ENCODE measurements at regions not wholly inside any gene's neighbourhood (a gene's known extent, or its start where the extent isn't known, plus 50 kb on each side); places are given as distances from the start of the nearest gene placed in this dataset.

DNA sequence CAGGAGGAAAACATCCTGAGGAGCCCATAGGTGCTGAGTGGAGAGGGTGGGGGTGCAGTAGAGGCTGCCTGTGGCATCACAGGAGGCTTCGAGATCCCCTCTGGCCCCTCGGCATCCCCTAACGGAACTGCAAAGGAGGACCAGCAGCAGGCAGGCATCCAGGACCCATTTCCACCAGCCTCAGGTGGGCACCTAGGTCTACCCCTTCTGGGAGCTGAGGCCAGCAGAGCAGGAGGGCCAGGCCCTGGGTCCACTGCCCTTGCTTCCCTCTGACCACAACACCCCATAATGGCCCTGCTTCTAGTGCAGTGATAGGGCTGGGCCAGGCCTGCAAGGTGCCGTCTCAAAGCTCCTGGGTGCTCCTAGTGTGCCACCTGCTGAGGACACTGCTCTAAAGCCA, 723.0 kb downstream of the PTPRU start:
- peaks cover 3% of the 10 kb centered on the region for H3K9me3 ChIP-seq (ENCODE audit: severe bottlenecking)
- H3K27me3 ChIP-seq (ENCODE audit: insufficient read depth, low read depth, severe bottlenecking) = no peaks in the 10 kb centered on the region
- no peak overlapping the region for H3K4me3 ChIP-seq (ENCODE audit: low read depth, low read length)
- H3K36me3 ChIP-seq = no peaks in the 10 kb centered on the region
- DNase-seq = no peak
- TF ChIP-seq, protein P1, sequence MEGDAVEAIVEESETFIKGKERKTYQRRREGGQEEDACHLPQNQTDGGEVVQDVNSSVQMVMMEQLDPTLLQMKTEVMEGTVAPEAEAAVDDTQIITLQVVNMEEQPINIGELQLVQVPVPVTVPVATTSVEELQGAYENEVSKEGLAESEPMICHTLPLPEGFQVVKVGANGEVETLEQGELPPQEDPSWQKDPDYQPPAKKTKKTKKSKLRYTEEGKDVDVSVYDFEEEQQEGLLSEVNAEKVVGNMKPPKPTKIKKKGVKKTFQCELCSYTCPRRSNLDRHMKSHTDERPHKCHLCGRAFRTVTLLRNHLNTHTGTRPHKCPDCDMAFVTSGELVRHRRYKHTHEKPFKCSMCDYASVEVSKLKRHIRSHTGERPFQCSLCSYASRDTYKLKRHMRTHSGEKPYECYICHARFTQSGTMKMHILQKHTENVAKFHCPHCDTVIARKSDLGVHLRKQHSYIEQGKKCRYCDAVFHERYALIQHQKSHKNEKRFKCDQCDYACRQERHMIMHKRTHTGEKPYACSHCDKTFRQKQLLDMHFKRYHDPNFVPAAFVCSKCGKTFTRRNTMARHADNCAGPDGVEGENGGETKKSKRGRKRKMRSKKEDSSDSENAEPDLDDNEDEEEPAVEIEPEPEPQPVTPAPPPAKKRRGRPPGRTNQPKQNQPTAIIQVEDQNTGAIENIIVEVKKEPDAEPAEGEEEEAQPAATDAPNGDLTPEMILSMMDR (IDR thresholded peaks at IDR 0.05; ENCODE audit: low read depth, low read length) = no peak
- no peak overlapping the region for H3K27ac ChIP-seq

DNA sequence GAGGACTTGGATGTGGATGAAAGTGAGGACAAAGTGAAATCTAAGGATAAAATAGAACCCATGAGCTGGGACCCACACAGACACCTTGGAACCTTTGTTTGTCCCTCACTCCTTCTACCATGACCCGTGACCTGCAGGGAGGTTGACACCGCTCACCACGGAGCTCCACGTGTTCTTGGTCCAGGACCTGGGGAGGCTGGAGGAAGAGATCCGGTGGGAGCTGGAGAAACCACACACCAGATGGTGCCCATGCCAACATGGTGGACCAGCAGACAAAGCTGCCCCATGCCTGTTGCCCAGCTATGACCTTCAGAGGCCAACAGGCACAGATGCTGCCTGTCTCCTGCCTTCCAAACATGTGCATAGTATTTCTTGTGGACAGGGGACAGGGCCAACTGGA, 721.9 kb downstream of the PTPRU start:
- Histone ChIP-seq H3K27ac (no peak overlapping the region), H3K4me3 (ENCODE audit: low read depth, low read length) (no peak overlapping the region), H3K27me3 (ENCODE audit: insufficient read depth, low read depth, severe bottlenecking) (no peaks in the 10 kb centered on the region), H3K36me3 (no peaks in the 10 kb centered on the region), H3K9me3 (ENCODE audit: severe bottlenecking) (peaks cover 3% of the 10 kb centered on the region)
- TF ChIP-seq, protein P1 (IDR thresholded peaks at IDR 0.05; ENCODE audit: low read depth, low read length) = no peak
- no peak for DNase-seq

DNA sequence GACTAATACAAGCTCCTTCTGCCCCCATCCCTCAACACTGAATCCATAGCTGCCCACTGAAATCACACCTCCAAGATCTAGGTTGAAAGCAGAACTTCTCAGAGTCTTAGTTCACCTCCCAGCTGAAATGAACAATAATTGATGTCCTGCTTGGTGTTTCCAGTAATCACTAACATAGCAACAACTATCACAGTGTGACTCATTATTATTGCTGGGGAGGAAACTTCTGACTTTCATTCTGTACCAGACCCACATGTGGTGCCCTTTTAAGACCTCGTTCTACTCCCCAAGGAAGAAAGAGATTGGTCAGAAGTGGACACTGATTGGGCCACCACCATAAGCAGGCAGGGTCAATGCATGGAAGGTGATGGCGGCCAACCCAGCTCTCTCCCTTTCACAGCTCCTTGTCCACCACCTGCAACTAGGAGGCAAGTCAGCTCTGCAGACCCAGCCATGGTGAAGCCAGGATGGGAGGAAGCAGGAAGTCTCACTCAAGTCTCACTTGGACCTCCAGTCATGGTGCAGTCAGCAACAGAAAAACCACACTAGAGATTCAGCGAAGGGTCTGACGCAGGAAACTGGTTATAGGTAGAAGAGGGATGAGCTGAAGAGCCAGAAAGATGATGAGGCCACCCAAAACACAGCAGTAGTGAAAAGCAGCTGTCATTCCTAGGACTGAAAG, 720.2 kb downstream of the PTPRU start:
- peaks cover 3% of the 10 kb centered on the region for H3K9me3 ChIP-seq (ENCODE audit: severe bottlenecking)
- no peaks in the 10 kb centered on the region for H3K27me3 ChIP-seq (ENCODE audit: insufficient read depth, low read depth, severe bottlenecking)
- DNase-seq = no peak
- TF ChIP-seq, protein P1 (IDR thresholded peaks at IDR 0.05; ENCODE audit: low read depth, low read length) = no peak
- H3K4me3 ChIP-seq (ENCODE audit: low read depth, low read length) = no peak overlapping the region
- no peaks in the 10 kb centered on the region for H3K36me3 ChIP-seq
- no peak overlapping the region for H3K27ac ChIP-seq

DNA sequence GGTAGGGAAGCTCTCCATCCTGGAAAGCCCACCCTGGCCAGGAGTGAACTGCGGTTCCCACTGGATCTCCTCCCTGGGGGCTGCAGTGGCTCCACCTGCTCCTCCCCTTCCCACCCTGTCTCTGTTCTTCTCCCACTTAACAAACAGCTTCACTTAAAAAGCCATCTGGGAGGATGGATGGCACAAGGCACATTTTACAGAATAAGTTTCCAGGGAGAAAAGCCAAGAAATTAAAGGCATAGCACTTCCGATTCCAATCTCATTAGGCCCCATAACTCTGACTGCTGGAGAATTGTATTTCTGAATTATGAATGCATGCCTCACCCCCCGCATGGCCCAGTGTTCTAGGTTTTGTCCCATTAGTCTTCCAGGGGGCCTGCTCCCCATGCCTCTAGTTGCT, 718.3 kb downstream of the PTPRU start:
- no peak for DNase-seq
- H3K27me3 ChIP-seq (ENCODE audit: insufficient read depth, low read depth, severe bottlenecking) = no peaks in the 10 kb centered on the region

DNA sequence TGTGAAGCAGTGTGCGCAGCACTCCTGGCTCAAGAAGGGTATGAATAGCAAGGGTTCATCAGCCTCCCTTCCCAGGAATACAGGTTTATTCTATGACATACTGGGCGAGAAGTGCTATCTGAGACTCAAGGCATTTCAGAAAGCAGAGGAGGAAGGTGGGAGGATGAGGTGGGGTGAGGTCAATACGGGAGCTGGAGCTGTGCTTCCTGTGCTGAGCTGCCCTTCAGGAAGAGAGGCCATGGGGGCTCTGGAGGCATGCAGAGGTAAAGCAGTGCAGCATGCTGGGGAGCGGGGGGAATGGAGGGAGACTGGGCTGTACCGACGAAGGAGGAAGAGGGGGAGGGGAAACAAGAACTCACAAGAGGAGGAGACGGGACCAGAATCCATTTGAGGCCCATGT, 717.6 kb downstream of the PTPRU start:
- Histone ChIP-seq H3K27ac (no peak overlapping the region), H3K36me3 (no peaks in the 10 kb centered on the region), H3K9me3 (ENCODE audit: severe bottlenecking) (peaks cover 5% of the 10 kb centered on the region), H3K27me3 (ENCODE audit: insufficient read depth, low read depth, severe bottlenecking) (no peaks in the 10 kb centered on the region), H3K4me3 (ENCODE audit: low read depth, low read length) (no peak overlapping the region)
- TF ChIP-seq, protein P1 (IDR thresholded peaks at IDR 0.05; ENCODE audit: low read depth, low read length) = no peak
- no peak for DNase-seq

More for the DNA sequence above, 718.3 kb downstream of the PTPRU start:
- TF ChIP-seq, protein P1 (IDR thresholded peaks at IDR 0.05; ENCODE audit: low read depth, low read length) = no peak
- H3K9me3 ChIP-seq (ENCODE audit: severe bottlenecking) = peaks cover 5% of the 10 kb centered on the region
- H3K27ac ChIP-seq = no peak overlapping the region
- H3K4me3 ChIP-seq (ENCODE audit: low read depth, low read length) = no peak overlapping the region
- H3K36me3 ChIP-seq = no peaks in the 10 kb centered on the region

DNA sequence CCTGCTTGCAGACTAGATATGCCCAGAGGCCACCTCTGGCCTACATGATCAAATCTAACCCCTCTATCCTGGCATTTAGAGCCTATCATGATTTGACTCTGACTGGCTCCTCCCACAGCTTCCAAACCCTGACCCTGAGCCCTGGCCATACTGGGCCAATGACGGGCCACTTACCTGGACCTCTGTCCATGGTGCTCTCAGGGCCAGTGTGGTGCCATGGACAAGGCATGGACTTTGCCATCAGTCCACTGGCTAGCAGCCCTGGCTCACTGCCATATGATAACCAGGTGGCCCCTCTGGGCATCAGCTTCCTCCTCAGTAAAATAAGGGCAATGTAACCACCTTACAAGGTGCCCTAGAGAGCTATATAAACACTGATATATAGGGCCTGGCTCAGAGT, 713.4 kb downstream of the PTPRU start:
- H3K27ac ChIP-seq = no peak overlapping the region
- peaks cover 3% of the 10 kb centered on the region for H3K9me3 ChIP-seq (ENCODE audit: severe bottlenecking)
- no peak overlapping the region for H3K4me3 ChIP-seq (ENCODE audit: low read depth, low read length)
- no peaks in the 10 kb centered on the region for H3K27me3 ChIP-seq (ENCODE audit: insufficient read depth, low read depth, severe bottlenecking)
- no peaks in the 10 kb centered on the region for H3K36me3 ChIP-seq
- DNase-seq = no peak
- TF ChIP-seq, protein P1 (IDR thresholded peaks at IDR 0.05; ENCODE audit: low read depth, low read length) = no peak
